Panc1 (cell line): ENCODE measurements at regions not wholly inside any gene's neighbourhood (a gene's known extent, or its start where the extent isn't known, plus 50 kb on each side); places are given as distances from the start of the nearest gene placed in this dataset.

Experiments
- ATAC-seq: fragments of 200-7000 bp; cut with Tn5 transposase; 2 replicates; pipeline ENCODE4 v1.9.1; 2020; ENCODE audit warnings: mild to moderate bottlenecking, moderate library complexity
- BruUV-seq: library from RNA; stranded (reverse); fragments of 400-500 nt; replicated peaks from 2 replicates; lab custom pipeline; 2021; lab: Mats Ljungman, UMichigan
- CTCF ChIA-PET: fragments of 300-600 bp; sonication (Branson Sonifier 250); formaldehyde crosslinking; loops from one replicate; lab custom pipeline; 2022; ENCODE audit warnings: antibody characterized with exemption; lab: Charles Lee
- POLR2A ChIA-PET: fragments of 300-600 bp; sonication (Branson Sonifier 250); formaldehyde crosslinking; loops from one replicate; lab custom pipeline; 2022; ENCODE audit warnings: antibody characterized with exemption; lab: Charles Lee
- DNase-seq: peaks from one replicate; pipeline ENCODE4 v3.0.0-alpha.2; 2010; ENCODE audit warnings: low read depth, low spot score
- H3K27ac ChIP-seq: 2 replicates; pipeline ENCODE4 v1.5.1; 2011; ENCODE audit warnings: mild to moderate bottlenecking, low read length, inconsistent platforms
- H3K27me3 ChIP-seq: fragments of 200-500 bp; sonication (Bioruptor generic); 2 replicates; pipeline ENCODE4 v1.6.0; 2014; ENCODE audit warnings: low read length, inconsistent platforms; ENCODE audit not compliant: control insufficient read depth, insufficient read depth
- H3K36me3 ChIP-seq: fragments of 200-500 bp; sonication (Bioruptor generic); 2 replicates; pipeline ENCODE4 v1.5.1; 2014; ENCODE audit warnings: inconsistent platforms, mild to moderate bottlenecking, low read length, moderate library complexity; ENCODE audit not compliant: control insufficient read depth, insufficient read depth
- H3K4me1 ChIP-seq: 2 replicates; pipeline ENCODE4 v1.5.1; 2011; ENCODE audit warnings: inconsistent platforms, mild to moderate bottlenecking, low read length, moderate library complexity; ENCODE audit not compliant: control insufficient read depth, insufficient read depth
- H3K4me3 ChIP-seq, 2 experiments: 2 replicates each; pipeline ENCODE4 v1.5.1; 2011 to 2012; ENCODE audit warnings: low read depth in 2 of 2, low read length in 2 of 2, mild to moderate bottlenecking in 2 of 2, inconsistent platforms in 1 of 2, moderate library complexity in 1 of 2
- H3K9me3 ChIP-seq: fragments of 200-500 bp; sonication (Bioruptor generic); 2 replicates; pipeline ENCODE4 v1.5.1; 2014; ENCODE audit warnings: low read depth, mild to moderate bottlenecking, inconsistent platforms, low read length, moderate library complexity; ENCODE audit not compliant: control insufficient read depth, insufficient read depth
- POLR2AphosphoS5 ChIP-seq: IDR thresholded peaks from 2 replicates; pipeline ENCODE4 v1.6.1; 2012; ENCODE audit warnings: mild to moderate bottlenecking, low read depth, low read length, moderate library complexity
- SIN3A ChIP-seq: IDR thresholded peaks from 2 replicates; pipeline ENCODE4 v1.6.1; 2012; ENCODE audit warnings: low read depth, mild to moderate bottlenecking, low read length, moderate library complexity, borderline replicate concordance; ENCODE audit not compliant: insufficient read depth
- TCF7L2 ChIP-seq: IDR thresholded peaks from 2 replicates; pipeline ENCODE4 v1.6.1; 2011; ENCODE audit warnings: mild to moderate bottlenecking, low read depth, low read length, inconsistent platforms
- in situ Hi-C: cut with HindIII; loops from 2 replicates; pipeline ENCODE4 v1.10.0; 2016; ENCODE audit warnings: low sequenced_read_pairs, low pct_unique_long_range_greater_than_20kb
- intact Hi-C: fragments of 100-400 bp; cut with micrococcal nuclease; formaldehyde crosslinking; loops from one replicate; pipeline ENCODE4 v1.10.0; 2022; ENCODE audit not compliant: unreplicated experiment
- TF ChIP-seq, protein P1 (sequence below), 2 experiments: IDR thresholded peaks; 2 replicates each; pipeline ENCODE4 v1.6.1; 2011 to 2012; ENCODE audit warnings: low read depth in 2 of 2, control low read depth in 1 of 2, low read length in 1 of 2, mild to moderate bottlenecking in 1 of 2, moderate library complexity in 1 of 2; ENCODE audit not compliant: insufficient read depth in 1 of 2
- TF ChIP-seq, protein P2 (sequence below): fragments of 450-650 bp; IDR thresholded peaks from 2 replicates; pipeline ENCODE4 v1.5.1; 2017; ENCODE audit warnings: mild to moderate bottlenecking

DNA sequence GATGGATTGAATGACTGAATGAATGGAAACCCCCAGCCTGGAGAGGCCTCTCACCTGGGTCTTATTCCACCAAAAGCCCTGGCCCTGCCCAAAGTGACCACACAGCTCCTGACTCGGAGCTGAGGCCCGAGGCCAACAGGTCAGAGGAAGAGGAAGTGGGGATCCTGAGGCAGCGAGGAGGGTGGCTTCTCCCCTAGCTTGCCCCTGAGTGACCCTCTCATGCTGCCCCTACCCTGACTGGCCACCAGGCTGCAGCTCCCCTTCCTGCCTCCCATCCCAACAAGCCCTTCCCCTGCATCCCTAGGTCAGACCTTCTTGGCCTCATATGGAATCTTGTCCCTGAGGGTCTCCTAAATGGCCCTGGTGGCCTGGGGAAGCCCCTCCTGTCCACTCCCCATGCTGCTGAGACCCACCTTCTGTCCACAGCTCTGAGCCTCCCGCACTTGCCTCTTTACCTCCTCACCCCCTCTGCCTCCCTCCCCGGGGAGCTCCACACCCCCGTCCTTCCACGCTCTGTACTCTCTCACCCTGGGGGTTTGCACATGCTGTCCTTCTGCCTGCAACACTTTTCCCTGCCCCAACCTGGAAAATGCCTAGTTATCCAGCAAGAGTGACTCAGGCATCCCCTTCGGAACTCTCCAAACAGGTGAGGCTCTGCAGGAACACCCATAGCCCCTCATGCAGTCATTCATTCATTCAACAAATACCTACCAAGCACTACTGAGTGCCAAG is 134.8 kb upstream of the HDAC4 start:
- no peaks in the 10 kb centered on the region for H3K27me3 ChIP-seq
- intact Hi-C loops: no loop called here
- H3K4me1 ChIP-seq: no peaks in the 10 kb centered on the region
- in situ Hi-C loops: no loop called here
- POLR2A ChIA-PET: no interaction called here
- no TSS peak for BruUV-seq
- TF ChIP-seq POLR2AphosphoS5: no peak
- no peak for TF ChIP-seq TCF7L2
- TF ChIP-seq SIN3A: no peak
- TF ChIP-seq, protein P1, sequence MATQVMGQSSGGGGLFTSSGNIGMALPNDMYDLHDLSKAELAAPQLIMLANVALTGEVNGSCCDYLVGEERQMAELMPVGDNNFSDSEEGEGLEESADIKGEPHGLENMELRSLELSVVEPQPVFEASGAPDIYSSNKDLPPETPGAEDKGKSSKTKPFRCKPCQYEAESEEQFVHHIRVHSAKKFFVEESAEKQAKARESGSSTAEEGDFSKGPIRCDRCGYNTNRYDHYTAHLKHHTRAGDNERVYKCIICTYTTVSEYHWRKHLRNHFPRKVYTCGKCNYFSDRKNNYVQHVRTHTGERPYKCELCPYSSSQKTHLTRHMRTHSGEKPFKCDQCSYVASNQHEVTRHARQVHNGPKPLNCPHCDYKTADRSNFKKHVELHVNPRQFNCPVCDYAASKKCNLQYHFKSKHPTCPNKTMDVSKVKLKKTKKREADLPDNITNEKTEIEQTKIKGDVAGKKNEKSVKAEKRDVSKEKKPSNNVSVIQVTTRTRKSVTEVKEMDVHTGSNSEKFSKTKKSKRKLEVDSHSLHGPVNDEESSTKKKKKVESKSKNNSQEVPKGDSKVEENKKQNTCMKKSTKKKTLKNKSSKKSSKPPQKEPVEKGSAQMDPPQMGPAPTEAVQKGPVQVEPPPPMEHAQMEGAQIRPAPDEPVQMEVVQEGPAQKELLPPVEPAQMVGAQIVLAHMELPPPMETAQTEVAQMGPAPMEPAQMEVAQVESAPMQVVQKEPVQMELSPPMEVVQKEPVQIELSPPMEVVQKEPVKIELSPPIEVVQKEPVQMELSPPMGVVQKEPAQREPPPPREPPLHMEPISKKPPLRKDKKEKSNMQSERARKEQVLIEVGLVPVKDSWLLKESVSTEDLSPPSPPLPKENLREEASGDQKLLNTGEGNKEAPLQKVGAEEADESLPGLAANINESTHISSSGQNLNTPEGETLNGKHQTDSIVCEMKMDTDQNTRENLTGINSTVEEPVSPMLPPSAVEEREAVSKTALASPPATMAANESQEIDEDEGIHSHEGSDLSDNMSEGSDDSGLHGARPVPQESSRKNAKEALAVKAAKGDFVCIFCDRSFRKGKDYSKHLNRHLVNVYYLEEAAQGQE (IDR thresholded peaks at IDR 0.05; ENCODE audit: insufficient read depth in 1 of 2, low read depth in 2 of 2, low read length in 1 of 2): no peak
- TF ChIP-seq, protein P2, sequence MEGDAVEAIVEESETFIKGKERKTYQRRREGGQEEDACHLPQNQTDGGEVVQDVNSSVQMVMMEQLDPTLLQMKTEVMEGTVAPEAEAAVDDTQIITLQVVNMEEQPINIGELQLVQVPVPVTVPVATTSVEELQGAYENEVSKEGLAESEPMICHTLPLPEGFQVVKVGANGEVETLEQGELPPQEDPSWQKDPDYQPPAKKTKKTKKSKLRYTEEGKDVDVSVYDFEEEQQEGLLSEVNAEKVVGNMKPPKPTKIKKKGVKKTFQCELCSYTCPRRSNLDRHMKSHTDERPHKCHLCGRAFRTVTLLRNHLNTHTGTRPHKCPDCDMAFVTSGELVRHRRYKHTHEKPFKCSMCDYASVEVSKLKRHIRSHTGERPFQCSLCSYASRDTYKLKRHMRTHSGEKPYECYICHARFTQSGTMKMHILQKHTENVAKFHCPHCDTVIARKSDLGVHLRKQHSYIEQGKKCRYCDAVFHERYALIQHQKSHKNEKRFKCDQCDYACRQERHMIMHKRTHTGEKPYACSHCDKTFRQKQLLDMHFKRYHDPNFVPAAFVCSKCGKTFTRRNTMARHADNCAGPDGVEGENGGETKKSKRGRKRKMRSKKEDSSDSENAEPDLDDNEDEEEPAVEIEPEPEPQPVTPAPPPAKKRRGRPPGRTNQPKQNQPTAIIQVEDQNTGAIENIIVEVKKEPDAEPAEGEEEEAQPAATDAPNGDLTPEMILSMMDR: no peak
- DNase-seq: no peak
- no peak overlapping the region for H3K4me3 ChIP-seq
- CTCF ChIA-PET: no interaction called here
- no peak for ATAC-seq
- H3K9me3 ChIP-seq: no peaks in the 10 kb centered on the region
- H3K27ac ChIP-seq: no peak overlapping the region
- H3K36me3 ChIP-seq: no peaks in the 10 kb centered on the region

DNA sequence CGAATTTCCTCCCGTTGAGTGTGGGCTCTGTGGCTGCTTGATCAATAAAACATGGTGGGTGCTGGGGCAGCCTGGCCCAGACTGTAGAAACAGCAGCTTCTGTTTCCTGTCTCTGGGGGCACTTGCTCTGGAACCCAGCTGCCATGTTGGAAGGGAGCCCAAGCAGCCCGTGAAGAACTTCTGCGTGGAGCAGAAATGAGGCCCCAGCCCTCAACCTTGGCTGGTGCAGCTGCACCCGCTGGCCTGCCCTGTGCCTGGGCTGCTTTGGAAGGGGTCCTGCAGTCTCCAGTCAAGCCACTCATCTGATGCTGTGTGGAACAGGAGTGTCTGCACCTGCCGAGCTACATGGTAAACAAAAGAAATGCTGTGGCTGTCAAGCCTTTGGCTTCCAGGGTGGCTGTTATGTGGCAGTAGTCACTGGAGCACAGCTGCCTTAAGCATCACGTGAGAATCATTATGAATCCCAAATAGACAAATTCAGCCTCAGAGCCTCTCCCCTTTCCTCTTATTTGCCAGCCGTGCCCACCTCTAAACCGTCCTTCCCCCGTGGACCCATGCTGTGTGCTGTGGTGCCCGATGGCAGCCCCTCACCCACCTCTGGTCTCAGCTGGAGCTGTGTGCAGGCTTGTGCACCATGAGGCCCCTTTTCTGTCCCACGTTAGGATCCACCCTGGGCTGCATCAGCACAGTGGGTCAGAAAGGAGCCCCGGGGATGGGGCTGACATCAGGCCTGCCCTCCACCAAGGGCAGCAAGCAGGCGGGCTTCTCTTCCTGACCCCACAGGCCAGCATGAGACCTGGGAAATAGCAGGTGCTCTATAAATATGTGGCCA is 134.0 kb upstream of the HDAC4 start:
- DNase-seq (no peak), ATAC-seq (no peak)
- Histone ChIP-seq H3K27me3 (no peaks in the 10 kb centered on the region), H3K27ac (no peak overlapping the region), H3K36me3 (no peaks in the 10 kb centered on the region), H3K9me3 (no peaks in the 10 kb centered on the region), H3K4me3 (no peak overlapping the region), H3K4me1 (no peaks in the 10 kb centered on the region)
- CTCF ChIA-PET: no interaction called here
- BruUV-seq: no TSS peak
- intact Hi-C loops (no loop called here), in situ Hi-C loops (no loop called here)
- POLR2A ChIA-PET: no interaction called here
- TF ChIP-seq, protein P2: no peak
- TF ChIP-seq TCF7L2: no peak
- TF ChIP-seq, protein P1 (IDR thresholded peaks at IDR 0.05; ENCODE audit: insufficient read depth in 1 of 2, low read depth in 2 of 2, low read length in 1 of 2): no peak
- TF ChIP-seq SIN3A: no peak
- no peak for TF ChIP-seq POLR2AphosphoS5
